ENCODE measurements at regions not wholly inside any gene's neighbourhood (a gene's known extent, or its start where the extent isn't known, plus 50 kb on each side); places are given as distances from the start of the nearest gene placed in this dataset.

DNA sequence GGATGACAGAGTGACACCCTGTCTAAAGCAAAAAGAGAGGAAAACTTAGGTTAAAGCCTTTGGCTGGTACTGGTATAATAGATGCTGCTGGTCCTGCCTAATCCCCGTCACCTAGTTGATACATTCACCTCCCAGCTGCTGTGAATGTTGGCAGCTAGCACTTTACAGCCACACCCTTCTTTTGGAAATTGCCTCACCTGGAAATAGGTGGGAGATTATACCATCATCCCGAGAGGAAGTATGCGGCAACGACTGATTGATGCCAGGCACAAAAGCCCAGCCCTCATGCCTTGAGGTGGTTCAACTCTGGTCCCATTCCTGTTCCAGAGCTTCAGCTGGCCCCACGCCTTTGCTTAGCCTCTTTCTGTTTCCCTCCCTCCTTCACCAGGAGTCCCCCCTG lies 53.2 kb upstream of the SIAH1 start:
- DNase-seq (ENCODE audit: low read depth) = no peak

GRCh38 chr16:48435906-48436305 lies 50.7 kb upstream of the SIAH1 start:
- DNase-seq (ENCODE audit: low read depth) = no peak

DNA sequence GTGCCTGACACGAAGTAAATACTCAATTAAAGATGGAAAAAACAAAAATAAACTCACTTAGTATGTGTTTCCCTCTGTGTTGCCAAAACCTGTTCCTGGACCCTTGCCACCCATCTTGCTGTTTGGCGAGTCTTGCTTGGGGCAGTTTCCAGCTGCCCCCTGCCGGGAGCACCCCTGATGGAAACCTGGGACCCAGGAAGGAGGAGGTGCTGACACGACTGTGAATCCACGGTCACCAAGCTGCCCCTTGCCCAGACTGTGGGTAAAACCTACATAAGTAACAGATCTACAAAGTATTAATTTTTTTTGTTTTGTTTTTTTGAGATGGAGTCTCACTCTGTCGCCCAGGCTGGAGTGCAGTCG lies 50.1 kb upstream of the SIAH1 start:
- DNase-seq (ENCODE audit: low read depth) = no peak
